Medulla oblongata (tissue), 1 donor: ENCODE measurements at regions not wholly inside any gene's neighbourhood (a gene's known extent, or its start where the extent isn't known, plus 50 kb on each side); places are given as distances from the start of the nearest gene placed in this dataset.
"Not testable (repeated sequence)": the region's sequence is repeated elsewhere in the genome, so short reads cannot be mapped to it uniquely, and the experiment has no call there.

Source experiments
- DNase-seq: peaks from one replicate; pipeline ENCODE4 v3.0.0-alpha.2; 2015; ENCODE audit errors: extremely low spot score

- DNase-seq, result no peak
These were observed 1007.8 kb downstream of the PLA2G4A start for GRCh38 chr1:187836557-187836956.

- DNase-seq, result no peak
These were observed 1009.0 kb downstream of the PLA2G4A start for GRCh38 chr1:187837787-187838186.

GRCh38 chr1:187838335-187839293, 1009.9 kb downstream of the PLA2G4A start:
- no peak for DNase-seq

DNA sequence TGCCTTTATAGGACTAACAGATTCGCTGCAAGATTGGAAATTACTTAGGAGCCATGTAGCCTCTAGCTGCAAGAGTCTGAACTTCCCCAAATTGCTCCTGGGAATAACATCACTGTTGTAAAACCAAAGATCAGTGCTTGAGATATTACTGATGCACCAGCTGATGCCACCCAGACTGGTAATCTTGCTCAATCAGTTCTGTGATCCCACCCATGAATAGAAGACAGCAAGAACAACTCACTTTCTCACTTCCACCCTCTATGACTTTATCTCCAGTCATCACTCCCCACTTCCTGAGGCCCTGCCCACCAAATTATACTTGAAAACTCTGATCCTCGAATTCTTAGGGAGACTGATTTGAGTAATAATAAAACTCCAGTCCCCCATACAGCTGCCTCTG, 1011.1 kb downstream of the PLA2G4A start:
- no peak for DNase-seq

- no peak for DNase-seq
These were observed 1011.8 kb downstream of the PLA2G4A start for GRCh38 chr1:187840557-187840956.

GRCh38 chr1:187842406-187843165, 1013.8 kb downstream of the PLA2G4A start:
- DNase-seq, result no peak

DNA sequence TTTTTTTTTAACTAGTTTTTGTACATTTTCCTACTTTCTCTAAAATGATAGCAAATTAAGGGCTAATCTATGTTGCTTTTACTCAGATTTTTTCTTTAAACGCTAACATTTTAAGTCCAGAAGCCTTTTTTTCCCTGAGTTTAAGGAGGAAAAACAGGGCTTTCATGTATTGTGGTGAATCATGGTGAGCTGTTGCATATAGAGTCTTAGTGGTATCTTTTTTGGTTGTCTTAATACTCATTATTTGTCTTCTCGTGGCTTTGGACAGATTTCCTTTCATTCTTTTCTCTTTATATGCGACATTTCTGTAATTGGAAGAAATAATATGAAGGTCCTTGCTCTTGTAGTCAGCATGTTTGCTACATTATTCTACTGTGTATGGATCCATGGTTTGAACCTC, 1015.6 kb downstream of the PLA2G4A start:
- no peak for DNase-seq

- no peak for DNase-seq
These were observed 1018.8 kb downstream of the PLA2G4A start for GRCh38 chr1:187847531-187847930.

DNA sequence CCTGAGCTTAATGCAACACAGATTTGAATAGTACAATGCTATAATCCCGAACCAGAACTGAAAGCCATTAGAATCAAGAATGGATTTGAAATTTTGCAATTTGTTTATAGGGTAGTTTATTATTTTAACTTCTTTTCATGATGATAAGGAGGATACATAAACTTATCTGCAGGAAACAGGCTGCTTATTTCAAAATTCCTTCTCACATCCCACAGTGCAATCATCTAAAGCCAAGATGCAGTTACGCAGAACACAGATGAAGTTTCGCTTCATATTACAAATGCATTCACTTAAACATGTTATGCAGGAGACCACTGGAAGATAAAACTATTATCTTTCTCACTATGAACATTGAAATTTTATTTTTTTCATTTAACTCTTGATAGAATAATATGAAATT, 1019.6 kb downstream of the PLA2G4A start:
- no peak for DNase-seq

DNA sequence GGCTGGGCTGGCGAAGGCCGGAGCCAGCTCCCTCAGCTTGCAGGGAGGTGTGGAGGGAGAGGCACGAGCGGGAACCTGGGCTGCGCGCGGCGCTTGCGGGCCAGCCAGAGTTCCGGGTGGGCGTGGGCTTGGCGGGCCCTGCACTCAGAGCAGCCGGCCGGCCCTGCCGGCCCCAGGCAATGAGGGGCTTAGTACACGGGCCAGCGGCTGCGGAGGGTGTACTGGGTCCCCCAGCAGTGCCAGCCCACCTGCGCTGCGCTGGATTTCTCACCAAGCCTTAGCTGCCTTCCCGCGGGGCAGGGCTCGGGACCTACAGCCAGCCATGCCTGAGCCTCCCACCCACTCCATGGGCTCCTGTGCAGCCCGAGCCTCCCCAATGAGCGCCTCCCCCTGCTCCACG, 1021.4 kb downstream of the PLA2G4A start:
- not testable (repeated sequence) for DNase-seq

GRCh38 chr1:187853505-187853904, 1024.8 kb downstream of the PLA2G4A start:
- DNase-seq, result no peak

DNA sequence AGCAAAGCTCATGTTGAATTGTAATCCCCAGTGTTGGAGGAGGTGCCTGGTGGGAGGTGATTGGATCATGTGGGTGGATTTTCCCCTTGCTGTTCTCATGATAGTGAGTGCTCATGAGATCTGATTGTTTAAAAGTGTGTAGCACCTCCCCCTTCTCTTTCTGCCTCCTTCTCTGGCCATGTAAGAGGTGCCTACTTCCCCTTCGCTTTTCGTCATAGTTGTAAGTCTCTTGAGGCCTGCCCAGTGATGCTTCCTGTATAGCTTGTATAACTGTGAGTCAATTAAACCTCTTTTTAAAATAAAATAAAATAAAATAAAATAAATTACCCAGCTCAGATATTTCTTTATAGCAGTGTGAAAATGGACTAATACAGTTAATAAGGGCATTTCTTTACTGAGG, 1025.7 kb downstream of the PLA2G4A start:
- DNase-seq, result no peak

DNA sequence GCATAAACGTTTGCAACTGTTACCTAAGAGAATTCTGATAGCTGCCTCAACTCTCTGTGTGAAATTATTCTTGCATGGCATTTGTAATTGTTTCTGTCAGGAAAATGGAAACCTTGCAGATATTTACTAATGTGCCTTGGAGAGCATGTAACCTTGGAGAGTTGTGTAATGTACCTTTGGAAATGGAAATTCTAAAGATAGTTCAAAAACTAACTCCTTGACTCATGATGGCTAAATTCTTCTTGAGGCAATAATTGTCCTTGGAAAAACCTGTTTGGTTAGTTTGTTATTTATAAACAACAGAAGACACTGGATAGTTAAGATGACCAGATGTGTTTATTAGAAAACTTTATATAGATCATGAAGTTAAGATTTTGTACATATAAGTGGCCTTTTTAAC, 1033.8 kb downstream of the PLA2G4A start:
- DNase-seq, result no peak

DNA sequence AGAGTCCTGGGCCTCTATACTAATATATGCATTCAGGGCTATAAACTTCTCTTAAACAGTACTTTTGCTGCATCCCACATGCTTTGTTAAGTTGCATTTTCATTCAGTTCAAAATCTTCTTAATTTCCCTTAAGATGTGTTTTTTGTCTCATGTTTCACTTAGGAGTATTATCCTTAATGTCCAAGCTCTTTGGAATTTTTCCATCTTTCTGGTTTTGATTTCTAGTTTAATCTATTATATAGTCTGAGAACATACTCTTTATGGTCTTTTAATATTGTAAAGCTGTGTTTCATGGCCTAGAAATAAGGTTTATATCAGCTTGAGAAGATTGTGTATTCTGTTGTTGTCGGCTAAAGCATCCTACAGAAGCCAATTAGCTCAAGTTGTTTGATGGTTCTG, 1041.8 kb downstream of the PLA2G4A start:
- no peak for DNase-seq

DNA sequence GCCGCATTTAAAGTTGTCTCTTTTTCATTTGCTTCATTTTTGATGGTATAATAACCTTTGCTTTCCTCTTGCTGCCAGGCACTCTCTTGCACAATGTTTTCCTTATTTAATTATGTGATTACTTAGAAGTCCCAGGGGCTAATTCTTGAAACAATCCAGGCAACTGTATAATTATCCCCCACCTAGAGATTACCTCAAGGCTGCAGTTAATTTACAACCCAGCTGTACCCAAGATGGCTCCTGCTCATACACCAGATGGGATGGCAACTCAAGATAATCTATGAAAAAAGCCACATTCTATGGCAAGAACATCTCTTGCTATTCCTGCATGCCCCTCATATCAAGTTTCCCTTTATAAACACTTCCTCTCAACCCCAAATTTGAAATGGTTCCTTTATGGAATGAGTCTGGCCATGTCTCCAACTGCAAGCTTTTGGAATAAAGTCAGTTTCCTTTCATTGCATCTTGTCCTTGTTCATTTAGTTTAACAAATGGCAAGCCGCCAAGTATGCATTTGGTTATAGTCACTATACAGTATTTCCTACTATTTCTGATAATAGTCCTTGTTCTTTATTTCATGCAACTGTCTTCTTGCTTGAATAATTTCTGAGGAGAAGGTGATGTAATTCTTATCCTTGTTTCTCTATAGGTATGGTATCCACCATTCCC, 1042.6 kb downstream of the PLA2G4A start:
- DNase-seq, result no peak

DNA sequence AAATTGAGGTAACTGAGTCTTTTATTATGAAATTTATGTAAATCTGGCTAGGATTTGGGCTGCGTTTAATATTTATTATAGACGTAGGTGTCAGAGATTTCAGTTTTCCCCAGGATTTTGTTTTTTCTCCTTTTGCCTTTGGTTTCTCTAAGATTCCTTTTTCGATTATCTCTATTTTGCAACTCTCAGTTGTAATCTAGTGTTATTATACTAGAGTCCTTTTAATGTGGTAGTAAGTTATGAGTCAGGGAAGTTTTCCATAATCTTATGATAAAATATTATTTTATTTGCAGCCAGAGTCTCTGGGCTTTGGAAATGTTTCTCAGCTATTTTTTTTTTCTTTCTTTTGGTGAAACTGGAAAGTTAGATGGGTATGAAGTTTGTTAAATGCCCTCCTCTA, 1043.8 kb downstream of the PLA2G4A start:
- no peak for DNase-seq

GRCh38 chr1:187873126-187873525, 1044.4 kb downstream of the PLA2G4A start:
- DNase-seq, result no peak

DNA sequence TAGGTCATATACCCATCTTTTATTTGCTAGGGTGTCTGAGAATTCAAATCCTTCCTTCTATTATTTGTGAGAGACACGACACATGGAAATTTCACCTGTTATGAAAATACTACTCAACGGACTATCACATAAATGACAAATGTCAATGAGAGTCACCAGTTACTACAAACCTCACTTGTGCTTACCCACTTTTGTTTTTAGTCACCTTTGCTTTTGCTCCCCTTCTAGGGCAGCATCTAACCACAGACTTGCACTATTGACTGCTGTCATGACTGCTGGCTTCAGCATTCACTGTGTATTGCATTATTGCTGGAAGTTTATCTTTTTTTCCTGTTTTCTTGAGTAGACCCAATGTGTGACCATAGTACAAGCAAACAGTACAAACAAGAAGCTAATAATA, 1048.0 kb downstream of the PLA2G4A start:
- no peak for DNase-seq

- no peak for DNase-seq
These were observed 1048.5 kb downstream of the PLA2G4A start for GRCh38 chr1:187877220-187877619.

DNA sequence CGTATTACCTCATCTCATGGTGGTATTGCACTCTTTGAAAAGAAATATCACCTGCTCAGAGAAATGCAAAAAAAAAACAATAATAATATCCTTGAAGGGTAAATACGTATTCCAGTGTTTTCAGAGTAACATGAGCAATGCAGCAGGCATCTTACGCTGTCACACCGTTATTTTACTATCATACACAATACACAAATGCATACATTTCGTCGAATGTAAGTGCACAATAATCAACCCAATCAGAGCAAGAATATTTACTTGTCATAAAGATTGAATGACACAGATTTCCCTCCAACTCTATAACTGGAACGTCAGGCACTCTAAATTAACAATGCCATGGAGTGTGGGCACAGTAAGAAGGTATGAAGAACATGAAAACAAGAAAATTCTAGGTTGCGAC, 1050.1 kb downstream of the PLA2G4A start:
- no peak for DNase-seq

DNA sequence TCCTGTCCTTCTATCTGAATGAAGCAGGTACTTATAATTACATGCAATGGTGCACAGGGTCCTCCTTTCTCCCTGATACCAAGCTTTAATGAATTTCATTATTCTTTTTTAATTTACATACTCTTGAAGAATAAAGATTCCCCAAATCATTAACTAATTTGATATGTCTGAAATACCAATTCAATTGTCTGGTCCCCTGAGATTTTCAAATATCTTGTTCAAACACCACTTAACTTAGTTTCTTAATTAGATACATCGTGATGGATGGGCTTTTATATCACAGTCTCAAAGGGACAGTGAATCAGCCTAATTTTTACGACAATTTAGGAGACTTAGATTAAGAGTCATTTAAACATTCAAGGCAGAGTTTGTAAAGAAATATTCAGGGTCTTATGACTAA, 1054.6 kb downstream of the PLA2G4A start:
- no peak for DNase-seq

- no peak for DNase-seq
These were observed 1063.4 kb downstream of the PLA2G4A start for GRCh38 chr1:187891993-187892682.
